ENCODE measurements at regions not wholly inside any gene's neighbourhood (a gene's known extent, or its start where the extent isn't known, plus 50 kb on each side); places are given as distances from the start of the nearest gene placed in this dataset.

DNA sequence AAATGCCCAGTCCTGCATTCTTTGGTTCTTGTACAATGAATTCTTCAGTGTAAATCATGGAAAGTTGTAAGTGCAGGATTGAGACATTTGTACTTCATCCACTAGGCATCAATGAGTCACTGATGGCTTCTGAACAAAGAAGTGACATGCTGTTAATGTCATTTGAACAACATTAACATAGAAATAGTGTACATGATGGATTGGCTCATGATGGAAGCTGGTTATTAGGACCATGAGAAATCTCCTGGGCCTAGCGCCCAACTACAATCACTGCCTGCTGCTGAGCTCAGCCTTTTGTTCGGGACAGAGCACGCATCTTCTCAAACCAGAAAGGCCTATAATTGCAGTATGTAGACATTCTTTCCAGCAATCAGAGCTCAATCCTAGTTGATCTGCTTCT, 316.8 kb upstream of the TSHZ2 start:
- H3K4me3 ChIP-seq = no peak overlapping the region
- DNase-seq = no peak
- H3K36me3 ChIP-seq = no peaks in the 10 kb centered on the region
- H3K4me1 ChIP-seq = no peaks in the 10 kb centered on the region
- no peak for TF ChIP-seq CTCF (IDR thresholded peaks at IDR 0.05)
- no peak for TF ChIP-seq POLR2A (IDR thresholded peaks at IDR 0.05)
- H3K9me3 ChIP-seq = no peaks in the 10 kb centered on the region
- no peak overlapping the region for H3K27ac ChIP-seq
- no peaks in the 10 kb centered on the region for H3K27me3 ChIP-seq

- Histone ChIP-seq H3K4me3 (no peak overlapping the region), H3K9me3 (no peaks in the 10 kb centered on the region), H3K4me1 (no peaks in the 10 kb centered on the region), H3K27ac (no peak overlapping the region), H3K27me3 (no peaks in the 10 kb centered on the region), H3K36me3 (no peaks in the 10 kb centered on the region)
- no peak for DNase-seq
- TF ChIP-seq POLR2A (IDR thresholded peaks at IDR 0.05) = no peak
- no peak for TF ChIP-seq CTCF (IDR thresholded peaks at IDR 0.05)
Observed at GRCh38 chr20:52654567-52654966, 317.6 kb upstream of the TSHZ2 start.

GRCh38 chr20:52652271-52652670, 319.9 kb upstream of the TSHZ2 start:
- TF ChIP-seq POLR2A (IDR thresholded peaks at IDR 0.05) (no peak), CTCF (IDR thresholded peaks at IDR 0.05) (no peak)
- Histone ChIP-seq H3K4me3 (no peak overlapping the region), H3K9me3 (no peaks in the 10 kb centered on the region), H3K36me3 (no peaks in the 10 kb centered on the region), H3K27ac (no peak overlapping the region), H3K4me1 (no peaks in the 10 kb centered on the region), H3K27me3 (no peaks in the 10 kb centered on the region)
- DNase-seq = no peak

DNA sequence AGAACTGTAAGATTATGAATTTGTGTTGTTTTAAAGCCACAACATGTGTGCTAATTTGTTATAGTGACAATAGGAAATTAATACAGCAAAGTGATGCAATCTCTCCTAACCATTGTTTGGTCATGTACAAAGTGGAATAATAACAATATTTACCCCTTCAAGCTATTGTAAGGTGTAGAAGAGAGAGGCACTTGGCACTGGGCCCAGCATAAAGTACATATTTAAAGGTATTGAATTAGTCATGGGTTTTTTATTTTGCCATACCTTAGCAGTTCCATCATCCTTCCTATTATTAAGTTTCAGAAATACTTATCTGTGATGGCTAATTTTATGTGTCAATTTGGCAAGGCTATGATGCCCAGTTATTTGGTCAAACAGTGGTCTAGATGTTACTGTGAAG, 322.4 kb upstream of the TSHZ2 start:
- DNase-seq = no peak
- TF ChIP-seq CTCF (IDR thresholded peaks at IDR 0.05) (no peak), POLR2A (IDR thresholded peaks at IDR 0.05) (no peak)
- no peak overlapping the region for H3K27ac ChIP-seq
- H3K4me3 ChIP-seq = no peak overlapping the region
- no peaks in the 10 kb centered on the region for H3K27me3 ChIP-seq
- no peaks in the 10 kb centered on the region for H3K9me3 ChIP-seq
- no peaks in the 10 kb centered on the region for H3K4me1 ChIP-seq
- no peaks in the 10 kb centered on the region for H3K36me3 ChIP-seq

DNA sequence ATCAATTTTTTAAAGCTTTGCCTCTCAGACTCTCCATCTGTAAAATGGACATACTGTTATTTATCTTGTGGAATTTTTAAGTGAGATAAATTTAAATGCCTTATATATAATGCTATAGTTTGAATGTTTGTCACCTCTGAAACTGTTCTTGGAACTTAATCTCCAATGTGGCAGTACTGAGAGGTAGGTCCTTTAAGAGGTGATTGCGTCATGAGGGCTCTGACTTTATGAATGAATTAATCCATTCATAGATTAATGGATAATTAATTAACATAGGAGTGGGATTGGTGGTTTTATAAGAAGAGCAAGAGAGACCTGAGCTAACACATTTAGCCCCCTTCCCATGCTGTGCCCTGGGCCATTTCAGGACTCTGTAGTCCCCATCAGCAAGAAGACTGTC, 326.3 kb upstream of the TSHZ2 start:
- no peak for DNase-seq
- Histone ChIP-seq H3K27ac (no peak overlapping the region), H3K27me3 (no peaks in the 10 kb centered on the region), H3K4me1 (no peaks in the 10 kb centered on the region), H3K4me3 (no peak overlapping the region), H3K9me3 (no peaks in the 10 kb centered on the region), H3K36me3 (no peaks in the 10 kb centered on the region)
- no peak for TF ChIP-seq POLR2A (IDR thresholded peaks at IDR 0.05)
- TF ChIP-seq CTCF (IDR thresholded peaks at IDR 0.05) = no peak

DNA sequence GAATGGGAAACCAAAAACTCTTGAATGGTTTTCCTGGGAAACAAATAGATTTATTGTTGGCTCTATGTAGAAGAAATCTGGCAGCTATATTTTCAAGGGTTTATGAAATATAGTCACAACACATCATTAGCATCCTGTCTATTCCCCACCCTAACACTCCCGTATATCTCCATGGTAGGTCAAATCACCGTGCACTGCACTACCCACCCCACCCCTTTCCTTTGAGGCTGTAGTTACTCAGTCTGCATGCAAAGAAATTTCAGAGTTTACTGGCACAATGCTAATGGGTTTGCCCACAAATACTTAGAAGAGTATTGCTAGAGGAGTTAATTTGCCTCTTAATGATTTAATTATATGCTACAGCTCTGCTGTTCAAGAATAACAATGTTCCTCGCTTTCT, 329.1 kb upstream of the TSHZ2 start:
- DNase-seq = no peak
- Histone ChIP-seq H3K4me1 (no peaks in the 10 kb centered on the region), H3K27ac (no peak overlapping the region), H3K9me3 (no peaks in the 10 kb centered on the region), H3K4me3 (no peak overlapping the region), H3K27me3 (no peaks in the 10 kb centered on the region), H3K36me3 (no peaks in the 10 kb centered on the region)
- TF ChIP-seq CTCF (IDR thresholded peaks at IDR 0.05) (no peak), POLR2A (IDR thresholded peaks at IDR 0.05) (no peak)

Data from Peyer's patch (tissue), 4 donors.